ENCODE measurements at regions not wholly inside any gene's neighbourhood (a gene's known extent, or its start where the extent isn't known, plus 50 kb on each side); places are given as distances from the start of the nearest gene placed in this dataset.

DNA sequence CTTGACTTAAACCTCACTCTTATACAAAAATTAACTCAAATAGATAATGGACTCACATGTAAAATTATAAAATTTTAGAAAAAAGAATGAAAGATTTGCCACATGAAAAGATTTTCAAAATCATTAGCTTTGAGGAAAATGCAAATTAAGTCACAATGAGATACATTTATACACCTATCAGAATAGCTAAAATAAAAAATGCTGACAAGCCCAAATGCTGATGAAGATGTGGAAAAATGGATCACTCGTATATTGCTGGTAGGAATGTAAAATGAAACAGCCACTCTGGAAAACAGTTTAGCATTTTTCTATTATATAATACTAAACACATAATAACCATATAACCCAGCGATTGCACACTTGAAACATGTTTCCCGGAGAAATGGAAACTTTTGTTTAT lies 316.2 kb downstream of the ANKRD50 start:
- DNase-seq = no peak

DNA sequence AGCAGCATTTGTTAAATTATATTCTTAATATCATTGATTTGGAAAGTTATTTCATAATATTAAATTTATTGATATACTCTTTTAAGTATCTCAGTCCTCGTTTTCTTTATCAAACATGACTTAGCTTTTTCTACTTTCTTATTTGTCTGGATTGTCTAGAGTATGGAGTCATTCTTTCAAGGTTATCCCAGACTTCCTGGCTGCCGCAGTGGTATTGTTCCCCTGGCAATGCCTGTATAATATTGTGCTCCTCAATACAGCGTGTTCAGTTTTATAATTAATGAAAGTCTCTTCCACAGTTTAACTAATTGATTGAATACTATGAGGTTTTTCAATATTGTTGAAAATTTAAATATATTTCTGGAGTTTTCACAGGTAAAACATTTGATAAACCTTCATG lies 310.9 kb downstream of the ANKRD50 start:
- DNase-seq = no peak

DNA sequence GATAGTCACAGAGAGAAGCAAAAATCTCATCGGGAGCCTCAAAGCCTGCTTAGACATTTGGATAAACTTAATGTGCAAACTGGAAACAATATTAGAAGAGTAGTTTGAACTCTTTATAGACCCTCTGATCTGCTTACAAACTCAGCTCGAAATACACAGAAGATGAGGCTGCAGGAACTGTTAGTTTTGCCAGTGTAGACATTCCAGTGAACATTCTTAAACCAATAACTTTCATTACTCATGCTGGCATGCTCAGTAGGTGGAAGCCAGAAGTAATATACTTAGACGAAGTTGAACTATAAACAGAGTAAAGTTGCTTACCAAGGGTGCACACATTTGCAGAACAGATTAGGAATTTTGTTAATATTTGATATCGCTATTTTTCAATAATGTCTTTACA lies 303.5 kb downstream of the ANKRD50 start:
- DNase-seq = no peak

DNA sequence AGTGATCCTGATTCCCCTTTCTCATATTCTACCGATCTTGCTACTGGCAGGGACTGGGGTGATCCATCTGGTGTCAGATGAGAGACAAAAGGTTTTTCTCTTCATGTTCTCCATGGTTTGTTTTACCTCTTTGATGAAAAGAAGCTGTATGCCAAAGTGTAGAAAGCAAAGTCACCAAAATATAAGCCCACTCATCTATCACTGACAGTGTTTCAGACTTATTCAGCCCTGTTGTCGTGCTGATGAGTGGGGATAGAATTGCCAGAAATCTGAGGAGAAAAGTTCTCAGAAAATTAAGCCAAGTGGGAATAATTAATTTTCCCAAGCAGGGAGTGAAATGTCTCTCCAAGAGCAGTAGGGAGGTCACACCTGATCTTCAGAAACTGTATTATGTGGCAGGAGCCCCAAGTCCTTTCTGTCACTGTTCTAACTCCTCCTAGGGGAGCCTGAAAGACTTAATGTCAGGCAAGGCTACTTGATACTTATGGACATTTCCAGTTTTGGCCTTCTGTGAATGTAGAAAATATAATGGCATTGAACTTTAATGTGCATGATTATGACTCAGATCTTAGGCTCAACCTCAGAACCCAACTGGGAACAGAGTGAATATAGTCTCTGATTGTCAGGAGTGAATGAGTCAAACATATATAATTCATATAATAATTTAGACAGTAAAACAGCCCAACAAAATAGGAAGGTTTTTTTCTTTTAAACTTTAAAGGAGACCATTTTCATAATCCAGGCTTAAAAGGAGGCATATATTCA lies 298.1 kb downstream of the ANKRD50 start:
- no peak for DNase-seq

DNA sequence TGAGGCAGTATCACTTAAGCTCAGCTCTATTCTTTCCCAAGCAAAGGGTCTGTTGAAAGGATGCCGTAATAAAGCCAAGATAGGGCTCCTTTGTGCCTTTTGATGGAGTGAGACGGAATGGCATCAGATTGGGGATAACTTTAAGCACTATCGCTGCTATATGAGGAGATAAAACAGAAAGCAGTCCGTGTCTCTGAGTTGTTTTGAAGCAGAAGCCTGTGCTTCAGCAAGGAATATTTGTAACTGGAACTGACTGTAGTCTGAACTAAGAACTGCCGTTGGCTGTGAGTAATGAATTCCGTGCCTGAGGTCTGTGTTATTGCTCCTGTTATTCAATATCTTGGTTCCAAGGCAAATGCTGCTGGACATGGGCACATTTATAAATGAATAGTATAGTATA lies 297.4 kb downstream of the ANKRD50 start:
- DNase-seq = no peak

DNA sequence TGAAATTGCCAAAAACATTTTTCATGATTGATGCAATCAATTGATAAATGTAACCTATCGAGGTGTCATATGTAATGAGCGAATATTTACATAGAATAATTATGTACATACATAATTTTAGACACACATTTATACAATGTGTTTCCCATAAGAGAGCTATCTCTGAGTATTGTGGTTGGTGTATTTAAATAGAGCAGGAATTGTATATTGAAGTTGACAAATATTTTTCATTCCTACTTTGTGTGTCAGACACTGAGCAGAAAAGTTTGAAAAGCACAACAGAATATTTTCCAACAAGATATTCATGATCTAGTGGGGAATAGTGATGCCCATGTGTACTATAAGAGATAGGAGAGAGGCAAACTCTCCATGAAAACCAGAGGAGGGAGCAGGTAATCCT lies 295.2 kb downstream of the ANKRD50 start:
- no peak for DNase-seq

DNA sequence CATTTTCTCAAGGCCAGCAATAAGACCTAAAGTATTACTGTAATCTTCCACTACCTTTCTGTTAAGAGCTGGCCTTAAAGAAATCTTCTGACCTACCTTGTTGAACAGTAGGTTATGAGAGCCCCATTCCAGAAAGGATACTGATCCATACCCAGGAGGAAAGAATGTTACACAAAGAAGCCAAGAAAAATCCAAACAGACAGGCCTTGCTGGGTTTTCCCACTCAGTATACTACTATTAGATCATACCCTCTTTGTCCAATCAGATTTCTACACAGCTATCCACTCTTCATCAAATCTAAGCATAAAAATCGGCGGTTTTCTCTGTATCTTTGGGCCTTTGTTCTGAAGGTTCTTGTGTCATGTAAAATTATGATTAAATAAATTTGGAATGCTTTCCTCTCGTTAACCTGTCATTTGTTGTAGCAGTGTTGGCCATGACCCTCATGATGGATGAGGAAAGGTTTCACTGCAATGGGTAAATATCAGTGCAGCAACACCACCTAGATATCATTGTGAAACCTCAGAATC lies 292.3 kb downstream of the ANKRD50 start:
- no peak for DNase-seq

DNA sequence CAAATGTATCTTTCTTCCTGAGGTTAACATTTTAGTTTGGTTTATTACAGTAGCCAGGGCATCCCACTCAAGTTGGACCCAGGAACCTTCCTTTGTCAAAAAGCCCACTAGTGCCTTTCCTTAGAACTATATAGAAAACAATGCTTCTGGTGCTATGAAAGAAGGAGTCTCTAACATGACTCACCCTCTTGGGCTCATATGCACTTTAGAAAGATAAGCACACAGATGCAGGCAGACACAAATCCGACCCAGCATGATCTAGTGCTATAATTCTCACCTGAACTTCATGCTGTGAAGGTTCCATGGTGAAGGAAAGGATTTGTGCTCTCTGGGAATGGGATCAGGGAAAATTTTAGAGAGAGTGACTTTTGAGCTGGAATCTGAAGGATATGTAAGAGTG lies 289.4 kb downstream of the ANKRD50 start:
- DNase-seq = no peak

- DNase-seq = no peak
These were observed 286.3 kb downstream of the ANKRD50 start for GRCh38 chr4:124426279-124426678.

- DNase-seq = no peak
These were observed 285.3 kb downstream of the ANKRD50 start for GRCh38 chr4:124427095-124427767.

- DNase-seq = no peak
These were observed 283.9 kb downstream of the ANKRD50 start for GRCh38 chr4:124428648-124429047.

DNA sequence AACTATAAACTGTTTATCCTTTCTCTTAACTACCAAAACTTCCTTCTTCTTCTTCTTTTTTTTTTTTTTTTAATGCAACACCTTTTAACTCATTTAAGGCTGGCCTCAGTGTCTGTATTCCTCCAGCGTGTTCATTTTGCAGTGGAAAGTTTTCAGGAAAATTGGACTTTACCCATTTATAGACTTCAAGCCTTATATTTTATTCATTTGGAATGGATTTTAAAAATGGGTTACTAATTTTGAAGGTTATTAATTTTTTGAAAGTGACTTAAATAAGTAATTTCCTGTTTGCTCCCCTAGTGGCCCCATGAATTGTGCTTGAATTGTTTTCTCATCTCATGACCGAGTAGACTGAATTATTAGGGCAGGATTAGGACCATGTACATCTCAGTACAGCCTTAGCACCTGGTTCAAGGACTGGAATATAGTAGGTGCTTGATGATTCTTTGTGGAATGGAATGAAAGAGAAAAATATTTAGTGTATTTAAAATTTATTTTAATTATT lies 282.7 kb downstream of the ANKRD50 start:
- DNase-seq = no peak

DNA sequence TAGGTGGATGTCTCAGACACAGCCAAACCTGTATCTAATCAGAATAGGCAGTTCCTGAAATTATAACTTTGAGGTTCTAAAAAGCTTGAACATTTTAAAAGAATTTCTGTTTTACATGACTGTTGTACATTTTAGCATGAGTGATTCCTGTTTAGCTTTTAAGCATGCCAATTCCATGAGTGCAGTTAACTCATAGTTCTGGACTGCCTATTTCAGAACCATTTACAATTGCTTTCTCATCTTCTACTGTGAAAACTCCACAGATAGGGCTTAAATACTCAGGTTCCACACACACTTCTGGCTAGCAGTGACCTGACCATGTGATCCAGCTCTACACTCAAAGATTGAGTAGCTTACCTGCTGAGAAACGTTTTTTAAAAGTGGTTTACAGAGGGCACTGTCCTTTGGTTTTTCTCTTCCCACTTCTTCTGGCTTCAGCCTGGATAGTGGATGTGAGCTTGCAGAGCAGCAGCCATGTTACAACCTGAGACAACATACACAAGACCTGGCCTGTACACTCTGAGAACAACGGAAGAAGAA lies 280.8 kb downstream of the ANKRD50 start:
- no peak for DNase-seq

- no peak for DNase-seq
These were observed 280.0 kb downstream of the ANKRD50 start for GRCh38 chr4:124432500-124432899.

- DNase-seq = no peak
These were observed 279.5 kb downstream of the ANKRD50 start for GRCh38 chr4:124433044-124433443.

- DNase-seq = no peak
These were observed 279.0 kb downstream of the ANKRD50 start for GRCh38 chr4:124433500-124433899.

GRCh38 chr4:124435274-124435950 lies 277.1 kb downstream of the ANKRD50 start:
- DNase-seq = no peak

DNA sequence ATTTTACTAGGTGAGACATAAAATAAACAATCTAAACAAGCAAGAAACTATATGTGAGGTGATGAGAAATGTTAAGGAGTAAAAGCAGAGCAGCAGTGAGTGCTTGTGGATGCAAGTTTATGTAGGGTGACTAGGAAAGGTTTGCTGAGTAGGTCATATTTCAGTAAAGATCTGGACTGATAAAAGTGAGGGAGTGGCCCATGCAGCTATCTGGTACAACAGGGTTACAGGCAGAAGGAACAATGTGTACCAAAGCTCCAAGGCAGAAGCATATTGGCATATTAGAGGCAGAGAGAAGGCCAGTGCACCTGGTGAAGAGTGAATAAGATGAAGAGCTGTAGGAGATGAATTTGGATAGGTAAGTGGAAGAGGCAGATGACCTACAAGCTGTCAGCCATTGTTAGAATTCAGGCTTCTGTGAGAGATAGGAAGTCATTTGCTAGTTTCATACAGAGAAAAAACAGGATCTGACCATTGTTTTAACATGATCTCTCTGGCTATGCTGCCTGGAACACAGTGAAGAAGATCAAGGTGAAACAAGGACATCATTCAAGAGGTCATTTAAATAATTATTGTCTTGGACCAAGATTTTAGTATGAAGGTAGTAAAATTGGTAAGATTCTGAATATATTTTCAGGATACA lies 274.6 kb downstream of the ANKRD50 start:
- no peak for DNase-seq

- no peak for DNase-seq
These were observed 267.5 kb downstream of the ANKRD50 start for GRCh38 chr4:124445071-124445470.

DNA sequence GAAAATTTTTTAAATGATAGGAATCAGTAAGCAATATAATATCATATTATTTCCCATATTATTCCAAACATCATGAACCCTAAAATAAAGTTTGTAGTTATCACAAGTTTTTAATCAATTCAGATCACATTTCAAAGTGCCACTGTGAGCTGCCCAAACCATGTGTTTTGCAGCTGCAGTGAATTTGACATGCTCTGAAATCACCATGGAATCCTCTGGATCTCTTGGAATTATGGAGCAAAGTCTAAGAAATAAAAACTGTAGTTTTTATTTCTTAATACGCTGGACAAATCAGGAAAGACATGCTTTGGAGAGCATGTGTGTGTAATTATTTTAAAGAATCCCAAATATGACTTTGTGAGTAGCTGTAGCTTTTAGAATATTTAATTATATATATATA lies 262.7 kb downstream of the ANKRD50 start:
- DNase-seq = no peak

DNA sequence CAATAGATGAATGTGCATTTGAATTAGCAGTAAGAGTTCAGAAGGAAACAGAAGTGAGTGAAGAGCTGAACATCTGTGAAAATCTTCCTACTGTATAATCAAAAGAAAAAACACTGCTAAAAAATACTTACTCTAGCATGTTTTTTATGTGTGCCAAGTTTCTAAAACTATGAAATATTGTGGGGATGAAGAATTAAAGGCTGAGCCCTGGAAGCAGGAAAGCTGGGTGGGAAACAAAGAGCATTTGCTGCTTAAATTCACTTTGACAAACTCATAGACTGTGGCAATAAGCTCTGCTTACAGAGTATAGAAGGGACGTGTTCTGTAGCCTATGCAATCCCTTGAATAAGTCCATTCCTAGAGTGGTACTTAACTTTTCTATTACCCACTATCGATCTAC lies 261.7 kb downstream of the ANKRD50 start:
- no peak for DNase-seq

DNA sequence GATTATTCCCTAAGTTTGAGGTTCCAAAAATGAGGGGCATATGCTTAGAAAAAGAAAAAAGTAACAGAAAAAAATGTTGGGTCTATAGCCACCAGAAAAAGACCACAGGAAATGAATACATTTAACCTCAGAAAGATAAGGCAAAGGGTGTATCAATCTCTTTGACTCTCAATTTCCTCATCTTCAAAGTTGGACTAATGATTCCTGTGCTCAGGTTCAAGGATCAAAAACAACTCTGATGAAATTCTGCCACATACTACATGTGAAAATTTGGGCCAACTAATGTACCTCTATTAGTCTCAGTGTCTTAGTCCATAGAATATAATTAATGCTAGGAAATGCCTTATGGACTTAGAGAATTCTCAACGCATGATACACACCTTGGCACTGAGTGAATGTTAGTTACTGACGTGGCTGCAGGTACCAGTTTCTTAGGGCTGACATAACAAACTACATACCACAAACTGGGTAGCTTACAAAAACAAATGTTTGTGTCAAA lies 257.7 kb downstream of the ANKRD50 start:
- DNase-seq = no peak

GRCh38 chr4:124455671-124456070 lies 256.9 kb downstream of the ANKRD50 start:
- DNase-seq = no peak
